ENCODE measurements at regions not wholly inside any gene's neighbourhood (a gene's known extent, or its start where the extent isn't known, plus 50 kb on each side); places are given as distances from the start of the nearest gene placed in this dataset.

DNA sequence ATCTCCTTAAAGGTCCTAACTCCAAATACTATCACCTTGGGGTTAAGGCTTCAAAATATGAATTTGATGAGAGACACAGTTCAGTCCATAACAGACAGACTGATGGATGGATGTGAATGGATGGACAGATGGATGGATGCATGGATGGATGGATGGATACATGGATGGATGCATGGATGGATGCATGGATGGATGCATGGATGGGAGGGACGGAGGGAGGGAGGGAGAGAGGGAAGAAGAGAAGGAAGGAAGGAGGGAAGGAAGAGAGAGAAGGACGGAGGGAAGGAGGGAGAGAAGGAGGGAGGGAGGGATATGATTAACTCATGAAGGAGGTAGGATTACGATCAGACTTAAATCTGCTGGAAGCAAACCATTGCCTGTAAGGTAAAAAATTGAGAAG is 192.4 kb downstream of the LRRN1 start:
- POLR2A ChIA-PET, result no interaction called here
- FAIRE-seq, result no peak
- CTCF ChIA-PET, result interaction anchor here (1.3 kb wide), 1 partner anchor 14 kb away, joined by 4 read pairs; no protein-coding TSS in a partner anchor
- Histone ChIP-seq H3K4me2 (no peak overlapping the region), H3K4me1 (no peaks in the 10 kb centered on the region), H3K9me3 (no peaks in the 10 kb centered on the region), H3K27ac (no peak overlapping the region), H3K4me3 (no peak overlapping the region)
- TF ChIP-seq EP300 (IDR thresholded peaks at IDR 0.05), result no peak
- ATAC-seq, result no peak
- WGBS (ENCODE audit: missing lambda C conversion rate), result 10% methylated on average over 3 of the region's 3 CpGs
- no peak for DNase-seq (ENCODE audit: low read depth in 1 of 2, low spot score in 1 of 2)

DNA sequence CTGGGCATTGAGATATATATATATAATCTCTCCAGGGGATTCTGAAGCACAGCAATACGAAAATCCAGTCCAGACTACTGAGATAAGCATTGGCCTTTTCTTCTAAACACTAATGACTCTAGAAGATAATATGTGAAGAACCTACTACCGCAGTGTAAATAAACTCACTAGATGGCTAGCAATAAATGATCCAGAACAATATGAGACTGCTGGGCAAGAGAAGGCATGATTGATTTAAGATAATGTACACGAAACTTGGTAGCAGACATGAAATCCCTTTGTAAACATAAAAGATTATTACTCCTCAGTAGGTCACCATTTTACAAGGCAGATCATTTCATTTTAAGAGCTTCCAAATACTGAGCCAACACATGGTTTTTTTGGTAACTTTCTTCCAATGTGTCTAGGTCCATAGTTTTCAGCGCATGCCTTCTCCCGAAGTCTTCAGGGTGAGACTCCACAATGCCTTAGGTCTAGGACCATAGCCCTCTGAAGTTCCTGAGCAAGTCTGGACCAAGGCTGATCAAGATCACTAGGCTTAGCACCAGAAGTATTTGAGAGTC is 193.2 kb downstream of the LRRN1 start:
- Histone ChIP-seq H3K4me1 (no peaks in the 10 kb centered on the region), H3K9me3 (no peaks in the 10 kb centered on the region), H3K4me2 (no peak overlapping the region), H3K4me3 (no peak overlapping the region), H3K27ac (no peak overlapping the region)
- DNase-seq (ENCODE audit: low read depth in 1 of 2, low spot score in 1 of 2) (no peak), FAIRE-seq (no peak), ATAC-seq (no peak)
- ChIA-PET CTCF (no interaction called here), POLR2A (no interaction called here)
- no peak for TF ChIP-seq SMC3 (IDR thresholded peaks at IDR 0.05)
- TF ChIP-seq, protein P1, sequence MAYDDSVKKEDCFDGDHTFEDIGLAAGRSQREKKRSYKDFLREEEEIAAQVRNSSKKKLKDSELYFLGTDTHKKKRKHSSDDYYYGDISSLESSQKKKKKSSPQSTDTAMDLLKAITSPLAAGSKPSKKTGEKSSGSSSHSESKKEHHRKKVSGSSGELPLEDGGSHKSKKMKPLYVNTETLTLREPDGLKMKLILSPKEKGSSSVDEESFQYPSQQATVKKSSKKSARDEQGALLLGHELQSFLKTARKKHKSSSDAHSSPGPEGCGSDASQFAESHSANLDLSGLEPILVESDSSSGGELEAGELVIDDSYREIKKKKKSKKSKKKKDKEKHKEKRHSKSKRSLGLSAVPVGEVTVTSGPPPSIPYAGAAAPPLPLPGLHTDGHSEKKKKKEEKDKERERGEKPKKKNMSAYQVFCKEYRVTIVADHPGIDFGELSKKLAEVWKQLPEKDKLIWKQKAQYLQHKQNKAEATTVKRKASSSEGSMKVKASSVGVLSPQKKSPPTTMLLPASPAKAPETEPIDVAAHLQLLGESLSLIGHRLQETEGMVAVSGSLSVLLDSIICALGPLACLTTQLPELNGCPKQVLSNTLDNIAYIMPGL (CRISPR knock-in tag; IDR thresholded peaks at IDR 0.05; ENCODE audit: borderline replicate concordance), result no peak
- TF ChIP-seq TP53 (CRISPR knock-in tag; IDR thresholded peaks at IDR 0.05), result no peak
- no peak for TF ChIP-seq ESRRA (IDR thresholded peaks at IDR 0.05; ENCODE audit: borderline replicate concordance, low read length)
- no peak for TF ChIP-seq JUNB (IDR thresholded peaks at IDR 0.05)
- TF ChIP-seq, protein P2, sequence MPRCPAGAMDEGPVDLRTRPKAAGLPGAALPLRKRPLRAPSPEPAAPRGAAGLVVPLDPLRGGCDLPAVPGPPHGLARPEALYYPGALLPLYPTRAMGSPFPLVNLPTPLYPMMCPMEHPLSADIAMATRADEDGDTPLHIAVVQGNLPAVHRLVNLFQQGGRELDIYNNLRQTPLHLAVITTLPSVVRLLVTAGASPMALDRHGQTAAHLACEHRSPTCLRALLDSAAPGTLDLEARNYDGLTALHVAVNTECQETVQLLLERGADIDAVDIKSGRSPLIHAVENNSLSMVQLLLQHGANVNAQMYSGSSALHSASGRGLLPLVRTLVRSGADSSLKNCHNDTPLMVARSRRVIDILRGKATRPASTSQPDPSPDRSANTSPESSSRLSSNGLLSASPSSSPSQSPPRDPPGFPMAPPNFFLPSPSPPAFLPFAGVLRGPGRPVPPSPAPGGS (IDR thresholded peaks at IDR 0.05), result no peak
- TF ChIP-seq EHMT2 (IDR thresholded peaks at IDR 0.05; ENCODE audit: low read depth), result no peak
- no peak for TF ChIP-seq HOXB13 (CRISPR knock-in tag; IDR thresholded peaks at IDR 0.05; ENCODE audit: low read depth)
- TF ChIP-seq RARB (CRISPR knock-in tag; IDR thresholded peaks at IDR 0.05), result no peak
- TF ChIP-seq RNF2 (IDR thresholded peaks at IDR 0.05; ENCODE audit: borderline replicate concordance, low read depth), result no peak
- TF ChIP-seq BHLHE40 (IDR thresholded peaks at IDR 0.05; ENCODE audit: low read depth, low read length), result no peak
- TF ChIP-seq TFCP2L1 (CRISPR knock-in tag; IDR thresholded peaks at IDR 0.05), result no peak
- no peak for TF ChIP-seq MYC (IDR thresholded peaks at IDR 0.05; ENCODE audit: borderline replicate concordance, low read length)
- TF ChIP-seq HEYL (CRISPR knock-in tag; IDR thresholded peaks at IDR 0.05), result no peak
- TF ChIP-seq, protein P3, sequence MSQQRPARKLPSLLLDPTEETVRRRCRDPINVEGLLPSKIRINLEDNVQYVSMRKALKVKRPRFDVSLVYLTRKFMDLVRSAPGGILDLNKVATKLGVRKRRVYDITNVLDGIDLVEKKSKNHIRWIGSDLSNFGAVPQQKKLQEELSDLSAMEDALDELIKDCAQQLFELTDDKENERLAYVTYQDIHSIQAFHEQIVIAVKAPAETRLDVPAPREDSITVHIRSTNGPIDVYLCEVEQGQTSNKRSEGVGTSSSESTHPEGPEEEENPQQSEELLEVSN (IDR thresholded peaks at IDR 0.05; ENCODE audit: borderline replicate concordance, low read depth), result no peak
- 43% methylated on average over 5 of the region's 5 CpGs for WGBS (ENCODE audit: missing lambda C conversion rate)

DNA sequence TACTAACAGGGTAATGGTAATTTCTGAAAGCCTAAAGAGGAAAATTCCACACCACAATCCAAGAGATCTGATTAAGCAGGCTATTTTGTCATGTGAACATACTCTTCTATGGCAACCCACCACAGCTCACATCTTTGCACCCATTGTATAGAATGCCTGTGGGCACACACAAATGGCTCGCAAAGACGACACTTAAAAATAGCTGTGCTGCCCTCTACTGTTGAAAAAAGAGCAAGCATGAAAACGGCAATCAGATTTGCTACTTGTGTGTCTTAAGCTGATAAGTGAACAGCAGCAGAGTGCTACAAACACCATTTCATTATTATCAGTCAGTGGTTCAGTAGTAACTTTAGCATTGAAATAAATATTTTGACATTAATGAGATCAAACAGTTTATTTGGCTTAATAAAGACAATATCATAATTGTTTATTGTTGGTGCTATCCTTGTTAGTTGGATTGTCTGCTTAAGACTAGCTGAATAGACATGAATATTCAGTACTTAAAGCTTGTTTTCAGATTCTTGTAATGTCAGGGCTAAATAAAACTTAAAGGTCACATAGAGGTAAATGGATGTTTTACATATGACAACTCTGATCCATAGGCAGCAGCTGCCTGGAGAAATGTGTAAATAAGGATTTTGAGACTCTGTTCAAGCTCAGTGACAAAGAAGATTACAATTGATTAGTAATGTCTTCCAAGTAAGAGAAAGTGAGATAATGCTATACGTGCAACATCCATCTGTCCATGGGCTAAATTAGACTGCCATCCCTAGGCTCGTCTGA is 199.1 kb downstream of the LRRN1 start:
- H3K4me2 ChIP-seq, result no peak overlapping the region
- peak in 1 of 2 experiments; percentile 71; a peak in 3 of 6 replicates for ATAC-seq
- CTCF ChIA-PET, result interaction anchor here (0.6 to 1.1 kb wide), 3 partner anchors 744 to 811 kb away, joined by 3 read pairs; no protein-coding TSS in a partner anchor
- peak; percentile 43 for FAIRE-seq
- H3K9me3 ChIP-seq, result no peaks in the 10 kb centered on the region
- no peak overlapping the region for H3K27ac ChIP-seq
- TF ChIP-seq RAD21 (conservative IDR thresholded peaks at IDR 0.05 in 1 of 2, IDR thresholded peaks at IDR 0.05 in 1 of 2), result peak; percentile 32 to 54; a peak in 3 of 5 replicates
- no peak for TF ChIP-seq MYC (IDR thresholded peaks at IDR 0.05; ENCODE audit: borderline replicate concordance, low read length)
- TF ChIP-seq JUN (IDR thresholded peaks at IDR 0.05), result no peak
- TF ChIP-seq CBX8 (IDR thresholded peaks at IDR 0.05), result no peak
- no peak for TF ChIP-seq POLR2A (IDR thresholded peaks at IDR 0.05; ENCODE audit: low read length)
- no peak for TF ChIP-seq TFCP2L1 (CRISPR knock-in tag; IDR thresholded peaks at IDR 0.05)
- TF ChIP-seq CEBPB (IDR thresholded peaks at IDR 0.05), result no peak
- TF ChIP-seq NR3C1 (IDR thresholded peaks at IDR 0.05), result no peak
- TF ChIP-seq, protein P4, sequence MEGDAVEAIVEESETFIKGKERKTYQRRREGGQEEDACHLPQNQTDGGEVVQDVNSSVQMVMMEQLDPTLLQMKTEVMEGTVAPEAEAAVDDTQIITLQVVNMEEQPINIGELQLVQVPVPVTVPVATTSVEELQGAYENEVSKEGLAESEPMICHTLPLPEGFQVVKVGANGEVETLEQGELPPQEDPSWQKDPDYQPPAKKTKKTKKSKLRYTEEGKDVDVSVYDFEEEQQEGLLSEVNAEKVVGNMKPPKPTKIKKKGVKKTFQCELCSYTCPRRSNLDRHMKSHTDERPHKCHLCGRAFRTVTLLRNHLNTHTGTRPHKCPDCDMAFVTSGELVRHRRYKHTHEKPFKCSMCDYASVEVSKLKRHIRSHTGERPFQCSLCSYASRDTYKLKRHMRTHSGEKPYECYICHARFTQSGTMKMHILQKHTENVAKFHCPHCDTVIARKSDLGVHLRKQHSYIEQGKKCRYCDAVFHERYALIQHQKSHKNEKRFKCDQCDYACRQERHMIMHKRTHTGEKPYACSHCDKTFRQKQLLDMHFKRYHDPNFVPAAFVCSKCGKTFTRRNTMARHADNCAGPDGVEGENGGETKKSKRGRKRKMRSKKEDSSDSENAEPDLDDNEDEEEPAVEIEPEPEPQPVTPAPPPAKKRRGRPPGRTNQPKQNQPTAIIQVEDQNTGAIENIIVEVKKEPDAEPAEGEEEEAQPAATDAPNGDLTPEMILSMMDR (IDR thresholded peaks at IDR 0.05), result peak; percentile 40
- TF ChIP-seq, protein P5, sequence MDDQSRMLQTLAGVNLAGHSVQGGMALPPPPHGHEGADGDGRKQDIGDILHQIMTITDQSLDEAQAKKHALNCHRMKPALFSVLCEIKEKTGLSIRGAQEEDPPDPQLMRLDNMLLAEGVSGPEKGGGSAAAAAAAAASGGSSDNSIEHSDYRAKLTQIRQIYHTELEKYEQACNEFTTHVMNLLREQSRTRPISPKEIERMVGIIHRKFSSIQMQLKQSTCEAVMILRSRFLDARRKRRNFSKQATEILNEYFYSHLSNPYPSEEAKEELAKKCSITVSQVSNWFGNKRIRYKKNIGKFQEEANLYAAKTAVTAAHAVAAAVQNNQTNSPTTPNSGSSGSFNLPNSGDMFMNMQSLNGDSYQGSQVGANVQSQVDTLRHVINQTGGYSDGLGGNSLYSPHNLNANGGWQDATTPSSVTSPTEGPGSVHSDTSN (IDR thresholded peaks at IDR 0.05), result no peak
- TF ChIP-seq ZNF302 (CRISPR knock-in tag; IDR thresholded peaks at IDR 0.05), result no peak
- TF ChIP-seq ZSCAN20 (CRISPR knock-in tag; IDR thresholded peaks at IDR 0.05), result no peak
- no peak for TF ChIP-seq FOSL2 (IDR thresholded peaks at IDR 0.05)
- no peak for TF ChIP-seq FOSL2 (CRISPR knock-in tag; IDR thresholded peaks at IDR 0.05)
- TF ChIP-seq FOXS1 (CRISPR knock-in tag; IDR thresholded peaks at IDR 0.05), result no peak
- POLR2A ChIA-PET, result no interaction called here
- 11% methylated on average over 5 of the region's 5 CpGs for WGBS (ENCODE audit: missing lambda C conversion rate)
- no peak overlapping the region for H3K4me3 ChIP-seq
- DNase-seq (ENCODE audit: low read depth in 1 of 2, low spot score in 1 of 2), result peak in 1 of 2 experiments; percentile 58
- H3K4me1 ChIP-seq, result no peaks in the 10 kb centered on the region

Data from A549 (cell line).